ENCODE measurements at regions not wholly inside any gene's neighbourhood (a gene's known extent, or its start where the extent isn't known, plus 50 kb on each side); places are given as distances from the start of the nearest gene placed in this dataset.
A peak's percentile ranks its signal among the peaks of the same experiment; 100 is the strongest.

- no peak overlapping the region for H3K4me3 ChIP-seq
- no peaks in the 10 kb centered on the region for H3K36me3 ChIP-seq
- no peaks in the 10 kb centered on the region for H3K27me3 ChIP-seq
- no peaks in the 10 kb centered on the region for H3K9me3 ChIP-seq
- H3K27ac ChIP-seq: no peak overlapping the region
- no peak for DNase-seq
- TF ChIP-seq POLR2A (IDR thresholded peaks at IDR 0.05): no peak
- TF ChIP-seq CTCF (IDR thresholded peaks at IDR 0.05): no peak
- peaks cover 0 to 4% (median 0%) of the 10 kb centered on the region in 4 donors for H3K4me1 ChIP-seq
These were observed 98.5 kb upstream of the RMDN2 start for GRCh38 chr2:37826611-37827010.

- Histone ChIP-seq H3K27ac (no peak overlapping the region), H3K9me3 (no peaks in the 10 kb centered on the region), H3K27me3 (no peaks in the 10 kb centered on the region), H3K36me3 (no peaks in the 10 kb centered on the region), H3K4me1 (peaks cover 0 to 3% (median 0%) of the 10 kb centered on the region in 4 donors), H3K4me3 (no peak overlapping the region)
- DNase-seq: no peak
- no peak for TF ChIP-seq CTCF (IDR thresholded peaks at IDR 0.05)
- no peak for TF ChIP-seq POLR2A (IDR thresholded peaks at IDR 0.05)
These were observed 97.6 kb upstream of the RMDN2 start for GRCh38 chr2:37827455-37827854.

- no peak overlapping the region for H3K27ac ChIP-seq
- no peaks in the 10 kb centered on the region for H3K4me1 ChIP-seq
- no peak overlapping the region for H3K4me3 ChIP-seq
- DNase-seq: no peak
- no peaks in the 10 kb centered on the region for H3K36me3 ChIP-seq
- no peaks in the 10 kb centered on the region for H3K27me3 ChIP-seq
- H3K9me3 ChIP-seq: no peaks in the 10 kb centered on the region
- TF ChIP-seq POLR2A (IDR thresholded peaks at IDR 0.05): no peak
- no peak for TF ChIP-seq CTCF (IDR thresholded peaks at IDR 0.05)
These were observed 97.1 kb upstream of the RMDN2 start for GRCh38 chr2:37827911-37828511.

- Histone ChIP-seq H3K36me3 (no peaks in the 10 kb centered on the region), H3K27ac (peak overlapping the region in 2 of 4 donors; percentile 1 to 35), H3K27me3 (no peaks in the 10 kb centered on the region), H3K4me3 (no peak overlapping the region), H3K9me3 (no peaks in the 10 kb centered on the region), H3K4me1 (no peaks in the 10 kb centered on the region)
- peak in 1 of 3 donors; percentile 55 for DNase-seq
- TF ChIP-seq POLR2A (IDR thresholded peaks at IDR 0.05) (no peak), CTCF (IDR thresholded peaks at IDR 0.05) (no peak)
These were observed 95.9 kb upstream of the RMDN2 start for GRCh38 chr2:37829202-37829601.

- Histone ChIP-seq H3K4me3 (no peak overlapping the region), H3K9me3 (no peaks in the 10 kb centered on the region), H3K4me1 (no peaks in the 10 kb centered on the region), H3K27ac (peak overlapping the region in 2 of 4 donors; percentile 1 to 35), H3K27me3 (no peaks in the 10 kb centered on the region), H3K36me3 (no peaks in the 10 kb centered on the region)
- no peak for TF ChIP-seq CTCF (IDR thresholded peaks at IDR 0.05)
- TF ChIP-seq POLR2A (IDR thresholded peaks at IDR 0.05): no peak
- no peak for DNase-seq
These were observed 95.3 kb upstream of the RMDN2 start for GRCh38 chr2:37829616-37830395.
